ENCODE measurements at regions not wholly inside any gene's neighbourhood (a gene's known extent, or its start where the extent isn't known, plus 50 kb on each side); places are given as distances from the start of the nearest gene placed in this dataset.

DNA sequence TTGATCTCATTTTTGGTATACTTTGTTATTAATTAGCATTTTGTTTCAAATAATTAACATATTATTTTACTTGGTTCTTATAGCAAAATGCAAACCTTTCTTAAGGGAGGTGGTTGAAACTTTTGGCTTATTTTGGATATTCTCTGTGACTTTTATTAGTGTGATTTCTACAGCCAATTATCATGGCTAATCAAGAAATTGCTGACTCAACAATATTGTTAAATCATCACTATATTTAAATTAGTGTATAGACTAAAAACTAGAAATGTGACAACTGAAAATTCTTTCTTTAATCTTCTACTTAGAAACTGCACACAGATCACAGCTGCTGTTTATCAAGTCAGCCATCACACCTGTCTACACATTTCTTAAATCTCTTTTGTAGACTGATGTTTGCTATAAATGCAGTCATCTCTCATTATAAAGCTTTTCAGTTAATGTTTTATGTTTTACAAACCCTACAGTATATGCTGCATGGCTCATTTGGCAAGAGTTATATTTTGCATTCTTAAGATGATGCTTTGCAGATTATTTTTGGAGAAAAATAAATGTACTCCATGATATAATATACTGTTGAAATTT lies 389.8 kb upstream of the PCDH10 start:
- Histone ChIP-seq H2BK20ac (ENCODE audit: low read depth, low read length, poor library complexity, severe bottlenecking) (no peak overlapping the region), H4K8ac (replicated peaks; ENCODE audit: insufficient read length, low read depth, low read length) (no peak overlapping the region), H3K18ac (ENCODE audit: insufficient read length, low read depth, low read length) (no peak overlapping the region), H2AFZ (ENCODE audit: low read length) (no peak overlapping the region), H3K56ac (ENCODE audit: insufficient read length, low read depth, low read length) (no peak overlapping the region), H3T11ph (ENCODE audit: low read length) (no peak overlapping the region), H3K4ac (ENCODE audit: low read depth, low read length) (no peak overlapping the region), H3K9me3 (ENCODE audit: control insufficient read depth, low read depth, low read length) (no peaks in the 10 kb centered on the region), H3K79me1 (ENCODE audit: insufficient read depth, low read depth, low read length, poor library complexity, severe bottlenecking) (no peaks in the 10 kb centered on the region), H3K23ac (ENCODE audit: insufficient read length, low read depth, low read length) (no peak overlapping the region), H2BK15ac (ENCODE audit: low read depth, low read length) (no peak overlapping the region), H3K14ac (ENCODE audit: insufficient read depth, low read length) (no peak overlapping the region), H2BK5ac (ENCODE audit: insufficient read length, low read length) (no peak overlapping the region), H4K20me1 (ENCODE audit: control insufficient read depth, insufficient read depth, insufficient read length) (no peaks in the 10 kb centered on the region), H2BK12ac (ENCODE audit: insufficient read length, low read depth, low read length) (no peak overlapping the region), H4K5ac (ENCODE audit: insufficient read length, low read depth, low read length) (no peak overlapping the region), H3K4me2 (ENCODE audit: insufficient read depth, insufficient read length, low read length) (no peak overlapping the region), H3K4me1 (ENCODE audit: insufficient read depth, low read length) (no peaks in the 10 kb centered on the region), H3K79me2 (ENCODE audit: insufficient read depth, low read length) (no peaks in the 10 kb centered on the region), H2AK5ac (ENCODE audit: insufficient read length, low read length) (no peak overlapping the region), H4K91ac (ENCODE audit: insufficient read length, low read depth, low read length) (no peak overlapping the region), H3K27me3 (ENCODE audit: insufficient read depth, low read length) (no peaks in the 10 kb centered on the region), H3K27ac (ENCODE audit: insufficient read length, low read depth, low read length) (no peak overlapping the region), H3K9ac (ENCODE audit: extremely low read depth, insufficient read length, low read length) (no peak overlapping the region), H3K23me2 (ENCODE audit: insufficient read length, low read depth, low read length, poor library complexity, severe bottlenecking) (no peaks in the 10 kb centered on the region), H2BK120ac (ENCODE audit: low read depth, low read length, poor library complexity, severe bottlenecking) (no peak overlapping the region)
- Mint-ChIP-seq H3K27ac (no peak overlapping the region), H3K36me3 (ENCODE audit: insufficient read depth in 1 of 3, low read depth in 3 of 3) (no peaks in the 10 kb centered on the region), H3K27me3 (ENCODE audit: low read depth) (no peaks in the 10 kb centered on the region), H3K4me1 (no peaks in the 10 kb centered on the region), H3K4me3 (no peak overlapping the region), H3K9me3 (no peaks in the 10 kb centered on the region; a peak in 1 of 5 replicates)
- TF ChIP-seq, protein P1, sequence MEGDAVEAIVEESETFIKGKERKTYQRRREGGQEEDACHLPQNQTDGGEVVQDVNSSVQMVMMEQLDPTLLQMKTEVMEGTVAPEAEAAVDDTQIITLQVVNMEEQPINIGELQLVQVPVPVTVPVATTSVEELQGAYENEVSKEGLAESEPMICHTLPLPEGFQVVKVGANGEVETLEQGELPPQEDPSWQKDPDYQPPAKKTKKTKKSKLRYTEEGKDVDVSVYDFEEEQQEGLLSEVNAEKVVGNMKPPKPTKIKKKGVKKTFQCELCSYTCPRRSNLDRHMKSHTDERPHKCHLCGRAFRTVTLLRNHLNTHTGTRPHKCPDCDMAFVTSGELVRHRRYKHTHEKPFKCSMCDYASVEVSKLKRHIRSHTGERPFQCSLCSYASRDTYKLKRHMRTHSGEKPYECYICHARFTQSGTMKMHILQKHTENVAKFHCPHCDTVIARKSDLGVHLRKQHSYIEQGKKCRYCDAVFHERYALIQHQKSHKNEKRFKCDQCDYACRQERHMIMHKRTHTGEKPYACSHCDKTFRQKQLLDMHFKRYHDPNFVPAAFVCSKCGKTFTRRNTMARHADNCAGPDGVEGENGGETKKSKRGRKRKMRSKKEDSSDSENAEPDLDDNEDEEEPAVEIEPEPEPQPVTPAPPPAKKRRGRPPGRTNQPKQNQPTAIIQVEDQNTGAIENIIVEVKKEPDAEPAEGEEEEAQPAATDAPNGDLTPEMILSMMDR (conservative IDR thresholded peaks at IDR 0.05) = no peak
- DNase-seq = no peak
